ENCODE measurements at regions not wholly inside any gene's neighbourhood (a gene's known extent, or its start where the extent isn't known, plus 50 kb on each side); places are given as distances from the start of the nearest gene placed in this dataset.
"Not testable (repeated sequence)": the region's sequence is repeated elsewhere in the genome, so short reads cannot be mapped to it uniquely, and the experiment has no call there.

GRCh38 chr20:41782730-41783406 lies 164.7 kb upstream of the CHD6 start:
- no peak for DNase-seq

DNA sequence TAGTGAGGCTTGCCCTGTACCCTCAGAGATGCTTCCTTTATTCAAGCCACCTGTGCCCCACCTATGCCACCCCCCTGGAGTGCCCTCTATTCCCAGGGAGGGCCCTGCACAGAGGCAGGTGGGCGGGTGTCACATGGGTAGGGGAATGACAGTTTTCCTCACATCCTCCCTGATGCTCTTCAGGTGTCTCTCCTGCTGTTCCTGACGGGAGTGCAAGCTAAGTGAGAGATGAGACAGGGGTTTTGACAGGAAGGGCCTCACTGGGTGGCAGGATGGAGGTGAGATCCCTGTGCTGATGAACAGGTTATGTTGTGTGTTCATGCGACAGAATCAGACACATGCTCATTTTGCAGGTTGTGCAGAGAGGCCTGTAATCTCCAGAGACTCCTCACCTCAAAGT lies 164.1 kb upstream of the CHD6 start:
- no peak for DNase-seq

- no peak for DNase-seq
These were observed 158.2 kb upstream of the CHD6 start for GRCh38 chr20:41776421-41776820.

- no peak for DNase-seq
These were observed 156.1 kb upstream of the CHD6 start for GRCh38 chr20:41774291-41774690.

DNA sequence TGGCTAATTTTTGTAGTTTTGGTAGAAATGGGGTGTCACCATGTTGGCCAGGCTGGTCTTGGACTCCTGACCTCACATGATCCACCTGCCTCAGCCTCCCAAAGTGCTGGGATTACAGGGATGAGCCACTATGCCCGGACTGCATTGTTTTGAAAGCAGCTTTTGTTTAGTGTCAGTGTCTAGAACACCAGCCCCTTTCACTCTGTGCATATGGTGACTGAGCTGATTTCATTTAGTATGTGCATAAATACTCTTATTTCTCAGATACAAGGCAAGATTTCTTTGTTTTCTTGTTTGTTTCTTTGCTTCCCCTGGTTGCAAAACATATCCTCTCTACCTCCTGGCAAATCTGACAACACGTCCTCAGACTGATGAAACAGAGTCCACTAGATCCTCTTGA lies 152.8 kb upstream of the CHD6 start:
- no peak for DNase-seq

GRCh38 chr20:41770427-41770826 lies 152.2 kb upstream of the CHD6 start:
- no peak for DNase-seq

GRCh38 chr20:41769592-41770018 lies 151.4 kb upstream of the CHD6 start:
- no peak for DNase-seq

GRCh38 chr20:41750137-41750536 lies 132.0 kb upstream of the CHD6 start:
- DNase-seq = no peak

GRCh38 chr20:41748756-41749582 lies 130.8 kb upstream of the CHD6 start:
- DNase-seq = no peak

GRCh38 chr20:41748051-41748450 lies 129.9 kb upstream of the CHD6 start:
- no peak for DNase-seq

DNA sequence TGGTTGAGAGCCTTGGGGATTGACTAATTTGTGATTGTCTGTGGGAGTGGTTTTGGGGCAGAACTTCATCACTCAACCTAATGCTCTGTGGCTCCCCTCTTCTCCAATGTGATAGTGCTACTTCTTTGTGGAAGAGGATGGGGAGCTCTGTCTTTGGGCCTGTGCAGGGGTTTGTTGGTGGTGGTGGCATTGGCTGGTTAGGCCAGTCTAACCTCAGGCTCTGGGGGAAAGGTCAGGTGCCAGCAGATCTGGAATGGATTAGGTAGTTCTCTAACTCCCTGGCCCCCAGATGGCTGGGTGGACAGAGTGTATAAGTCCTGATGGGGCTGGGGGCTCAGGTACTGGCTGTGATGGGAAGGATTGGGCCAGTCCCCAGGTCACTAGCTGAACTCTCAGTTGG lies 129.0 kb upstream of the CHD6 start:
- DNase-seq = no peak

GRCh38 chr20:41746635-41747034 lies 128.5 kb upstream of the CHD6 start:
- peak; percentile 4 for DNase-seq

GRCh38 chr20:41738604-41739206 lies 120.5 kb upstream of the CHD6 start:
- peak; percentile 42 for DNase-seq

- no peak for DNase-seq
These were observed 117.8 kb upstream of the CHD6 start for GRCh38 chr20:41735949-41736348.

GRCh38 chr20:41734506-41734945 lies 116.3 kb upstream of the CHD6 start:
- peak; percentile 32 for DNase-seq

GRCh38 chr20:41733151-41733550 lies 115.0 kb upstream of the CHD6 start:
- no peak for DNase-seq

DNA sequence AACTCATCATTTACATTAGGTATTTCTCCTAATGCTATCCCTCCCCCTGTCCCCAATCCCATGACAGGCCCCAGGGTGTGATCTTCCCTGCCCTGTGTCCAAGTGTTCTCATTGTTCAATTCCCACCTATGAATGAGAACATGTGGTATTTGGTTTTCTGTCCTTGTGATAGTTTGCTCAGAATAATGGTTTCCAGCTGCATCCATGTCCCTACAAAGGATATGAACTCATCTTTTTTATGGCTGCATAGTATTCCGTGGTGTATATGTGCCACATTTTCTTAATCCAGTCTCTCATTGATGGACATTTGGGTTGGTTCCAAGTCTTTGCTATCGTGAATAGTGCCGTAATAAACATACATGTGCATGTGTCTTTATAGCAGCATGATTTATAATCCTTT lies 113.0 kb upstream of the CHD6 start:
- DNase-seq = not testable (repeated sequence)

DNA sequence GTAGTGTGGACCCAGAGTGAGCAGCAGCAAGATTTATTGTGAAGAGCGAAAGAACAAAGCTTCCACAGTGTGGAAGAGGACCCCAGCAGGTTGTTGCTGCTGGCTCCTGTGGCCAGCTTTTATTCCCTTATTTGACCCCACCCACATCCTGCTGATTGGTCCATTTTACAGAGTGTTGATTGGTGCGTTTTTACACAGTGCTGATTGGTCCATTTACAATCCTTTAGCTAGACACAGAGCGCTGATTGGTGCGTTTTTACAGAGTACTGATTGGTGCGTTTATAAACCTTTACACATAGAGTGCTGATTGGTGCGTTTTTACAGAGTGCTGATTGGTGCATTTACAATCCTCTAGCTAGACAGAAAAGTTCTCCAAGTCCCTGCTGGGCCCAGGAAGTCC lies 109.5 kb upstream of the CHD6 start:
- not testable (repeated sequence) for DNase-seq

GRCh38 chr20:41726727-41727126 lies 108.5 kb upstream of the CHD6 start:
- no peak for DNase-seq

DNA sequence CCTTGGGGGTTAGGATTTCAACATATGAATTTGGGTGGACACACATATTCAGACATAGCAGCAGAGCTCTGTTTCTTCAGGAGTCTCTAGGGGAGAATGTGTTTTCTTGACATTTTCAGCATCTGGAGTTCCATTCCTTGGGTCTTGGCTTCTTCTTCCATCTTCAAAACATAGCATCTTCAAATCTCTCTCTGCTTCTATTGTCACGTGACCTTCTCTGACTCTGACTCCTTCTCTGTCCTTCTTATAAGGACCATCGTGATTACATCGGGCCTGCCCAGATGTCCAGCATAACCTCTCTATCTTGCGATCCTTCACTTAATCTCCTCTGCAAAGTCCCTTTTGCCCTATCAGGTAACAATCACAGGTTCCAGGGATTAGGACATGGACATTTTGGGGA lies 101.0 kb upstream of the CHD6 start:
- DNase-seq = no peak

- DNase-seq = peak; percentile 98
These were observed 99.3 kb upstream of the CHD6 start for GRCh38 chr20:41717483-41717882.

DNA sequence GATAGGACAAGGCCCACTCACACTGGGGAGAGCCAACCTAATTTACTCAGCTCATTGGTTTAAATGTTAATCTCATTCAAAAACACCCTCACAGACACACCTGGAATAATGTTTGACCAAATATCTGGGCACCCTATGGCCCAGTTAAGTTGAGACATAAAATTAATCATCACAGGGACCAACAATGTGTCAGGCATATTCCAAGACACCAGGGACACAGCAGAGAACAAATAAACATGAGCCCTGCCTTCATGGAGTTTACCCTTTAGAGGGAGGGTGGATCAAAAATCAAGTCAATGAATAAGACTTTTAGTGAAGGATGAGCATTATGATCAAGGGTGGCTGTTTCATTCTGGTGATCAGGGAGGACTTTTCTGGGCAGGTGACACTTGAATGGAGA lies 98.7 kb upstream of the CHD6 start:
- no peak for DNase-seq

DNA sequence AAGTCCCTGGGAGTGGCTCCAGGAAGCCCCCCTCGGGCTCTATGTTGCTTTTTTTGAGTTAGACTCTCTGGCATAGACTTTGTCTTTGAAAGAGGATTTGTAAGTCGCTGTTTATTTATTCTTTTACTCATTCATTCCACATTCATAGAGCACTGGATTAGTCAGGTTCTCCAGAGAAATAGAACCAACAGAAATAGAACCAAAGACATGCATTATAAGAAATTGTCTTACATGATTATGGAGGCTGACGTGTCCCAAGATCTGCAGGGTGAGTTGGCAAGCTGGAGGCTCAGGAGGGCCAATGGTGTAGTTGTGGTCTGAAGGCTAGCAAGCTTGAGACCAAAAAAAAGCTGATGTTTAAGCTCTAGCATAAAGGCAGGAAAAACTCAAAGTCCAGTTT lies 98.3 kb upstream of the CHD6 start:
- DNase-seq = no peak

DNA sequence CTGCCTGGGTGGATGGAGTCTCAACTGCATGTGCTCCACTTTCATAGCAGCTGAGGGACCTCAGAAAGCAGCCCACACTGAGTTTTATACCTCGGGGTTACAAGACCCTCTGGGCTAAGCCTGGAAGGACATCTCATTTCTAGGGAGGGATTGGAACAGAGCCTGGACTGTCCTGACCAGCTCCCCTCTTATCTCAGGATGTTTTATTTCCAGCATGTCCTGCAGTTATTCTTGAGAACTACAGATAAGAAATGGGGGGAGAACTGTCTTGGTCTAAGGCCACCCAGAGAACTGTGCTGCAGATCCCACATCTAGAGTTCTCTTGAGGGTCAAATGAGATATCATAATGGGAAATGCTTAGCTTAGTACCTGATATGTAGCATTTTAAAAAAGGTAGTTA lies 97.3 kb upstream of the CHD6 start:
- DNase-seq = no peak
